ENCODE measurements at regions not wholly inside any gene's neighbourhood (a gene's known extent, or its start where the extent isn't known, plus 50 kb on each side); places are given as distances from the start of the nearest gene placed in this dataset.
"Not testable (repeated sequence)": the region's sequence is repeated elsewhere in the genome, so short reads cannot be mapped to it uniquely, and the experiment has no call there.

- peak; percentile 45 for DNase-seq (ENCODE audit: low read depth)
- TF ChIP-seq CTCF (IDR thresholded peaks at IDR 0.05; ENCODE audit: low read length, missing control alignments): peak; percentile 51
- H3K4me3 ChIP-seq (replicated peaks; ENCODE audit: low read depth, low read length): no peak overlapping the region
Measured at GRCh38 chr13:89066868-89067466, 1395.8 kb downstream of the SLITRK5 start.

- no peak for DNase-seq (ENCODE audit: low read depth)
- H3K4me3 ChIP-seq (replicated peaks; ENCODE audit: low read depth, low read length): no peak overlapping the region
- TF ChIP-seq CTCF (IDR thresholded peaks at IDR 0.05; ENCODE audit: low read length, missing control alignments): no peak
Measured at GRCh38 chr13:89072979-89073378, 1401.8 kb downstream of the SLITRK5 start.

GRCh38 chr13:89076622-89077021 lies 1405.5 kb downstream of the SLITRK5 start:
- no peak overlapping the region for H3K4me3 ChIP-seq (replicated peaks; ENCODE audit: low read depth, low read length)
- no peak for DNase-seq (ENCODE audit: low read depth)
- TF ChIP-seq CTCF (IDR thresholded peaks at IDR 0.05; ENCODE audit: low read length, missing control alignments): no peak

- no peak for TF ChIP-seq CTCF (IDR thresholded peaks at IDR 0.05; ENCODE audit: low read length, missing control alignments)
- DNase-seq (ENCODE audit: low read depth): no peak
- no peak overlapping the region for H3K4me3 ChIP-seq (replicated peaks; ENCODE audit: low read depth, low read length)
Measured at GRCh38 chr13:89082623-89083022, 1411.5 kb downstream of the SLITRK5 start.

- not testable (repeated sequence) for DNase-seq (ENCODE audit: low read depth); H3K4me3 ChIP-seq (replicated peaks; ENCODE audit: low read depth, low read length)
Measured at GRCh38 chr13:89088107-89088506, 1416.9 kb downstream of the SLITRK5 start.

- no peak overlapping the region for H3K4me3 ChIP-seq (replicated peaks; ENCODE audit: low read depth, low read length)
- no peak for DNase-seq (ENCODE audit: low read depth)
Measured at GRCh38 chr13:89097994-89098393, 1426.8 kb downstream of the SLITRK5 start.

GRCh38 chr13:89113744-89114143 lies 1442.6 kb downstream of the SLITRK5 start:
- TF ChIP-seq CTCF (IDR thresholded peaks at IDR 0.05; ENCODE audit: low read length, missing control alignments): no peak
- no peak overlapping the region for H3K4me3 ChIP-seq (replicated peaks; ENCODE audit: low read depth, low read length)
- DNase-seq (ENCODE audit: low read depth): no peak

More at GRCh38 chr13:89097994-89098393, 1426.8 kb downstream of the SLITRK5 start:
- no peak for TF ChIP-seq CTCF (IDR thresholded peaks at IDR 0.05; ENCODE audit: low read length, missing control alignments)
